ENCODE measurements at regions not wholly inside any gene's neighbourhood (a gene's known extent, or its start where the extent isn't known, plus 50 kb on each side); places are given as distances from the start of the nearest gene placed in this dataset.

- Histone ChIP-seq H3K9me3 (ENCODE audit: control insufficient read depth, insufficient read depth, low read length) (no peaks in the 10 kb centered on the region), H3K27me3 (ENCODE audit: control insufficient read depth, insufficient read depth, low read length) (no peaks in the 10 kb centered on the region), H3K4me1 (ENCODE audit: control insufficient read depth, insufficient read depth, low read length) (no peaks in the 10 kb centered on the region), H3K36me3 (ENCODE audit: control insufficient read depth, insufficient read depth, low read length) (no peaks in the 10 kb centered on the region), H3K4me3 (ENCODE audit: low read depth, low read length) (no peak overlapping the region), H3K27ac (ENCODE audit: low read depth, low read length) (no peak overlapping the region)
- no peak for DNase-seq (ENCODE audit: low read depth in 4 of 6, low spot score in 6 of 6)
- no CpG with 5 or more reads among the region's 2 CpGs for WGBS (ENCODE audit: insufficient coverage)
Measured at GRCh38 chr2:82275599-82275998, 1971.0 kb upstream of the LRRTM1 start.

- H3K27me3 ChIP-seq (ENCODE audit: control insufficient read depth, insufficient read depth, low read length) = no peaks in the 10 kb centered on the region
- H3K27ac ChIP-seq (ENCODE audit: low read depth, low read length) = no peak overlapping the region
- H3K9me3 ChIP-seq (ENCODE audit: control insufficient read depth, insufficient read depth, low read length) = no peaks in the 10 kb centered on the region
- no peaks in the 10 kb centered on the region for H3K4me1 ChIP-seq (ENCODE audit: control insufficient read depth, insufficient read depth, low read length)
- no peak for DNase-seq (ENCODE audit: low read depth in 4 of 6, low spot score in 6 of 6)
- H3K36me3 ChIP-seq (ENCODE audit: control insufficient read depth, insufficient read depth, low read length) = no peaks in the 10 kb centered on the region
- H3K4me3 ChIP-seq (ENCODE audit: low read depth, low read length) = no peak overlapping the region
Measured at GRCh38 chr2:82268446-82268845, 1963.9 kb upstream of the LRRTM1 start.

- Histone ChIP-seq H3K4me3 (ENCODE audit: low read depth, low read length) (no peak overlapping the region), H3K9me3 (ENCODE audit: control insufficient read depth, insufficient read depth, low read length) (no peaks in the 10 kb centered on the region), H3K27me3 (ENCODE audit: control insufficient read depth, insufficient read depth, low read length) (no peaks in the 10 kb centered on the region), H3K4me1 (ENCODE audit: control insufficient read depth, insufficient read depth, low read length) (no peaks in the 10 kb centered on the region), H3K36me3 (ENCODE audit: control insufficient read depth, insufficient read depth, low read length) (no peaks in the 10 kb centered on the region), H3K27ac (ENCODE audit: low read depth, low read length) (no peak overlapping the region)
- no peak for DNase-seq (ENCODE audit: low read depth in 4 of 6, low spot score in 6 of 6)
- 93% methylated on average over 3 of the region's 3 CpGs for WGBS (ENCODE audit: insufficient coverage)
Measured at GRCh38 chr2:82260521-82260920, 1956.0 kb upstream of the LRRTM1 start.

- no peaks in the 10 kb centered on the region for H3K27me3 ChIP-seq (ENCODE audit: control insufficient read depth, insufficient read depth, low read length)
- no peaks in the 10 kb centered on the region for H3K36me3 ChIP-seq (ENCODE audit: control insufficient read depth, insufficient read depth, low read length)
- H3K27ac ChIP-seq (ENCODE audit: low read depth, low read length) = no peak overlapping the region
- no peaks in the 10 kb centered on the region for H3K4me1 ChIP-seq (ENCODE audit: control insufficient read depth, insufficient read depth, low read length)
- DNase-seq (ENCODE audit: low read depth in 4 of 6, low spot score in 6 of 6) = no peak
- H3K9me3 ChIP-seq (ENCODE audit: control insufficient read depth, insufficient read depth, low read length) = peaks cover 1% of the 10 kb centered on the region
- no peak overlapping the region for H3K4me3 ChIP-seq (ENCODE audit: low read depth, low read length)
- 100% methylated on average over 1 of the region's 2 CpGs for WGBS (ENCODE audit: insufficient coverage)
Measured at GRCh38 chr2:82259551-82259950, 1955.0 kb upstream of the LRRTM1 start.

DNA sequence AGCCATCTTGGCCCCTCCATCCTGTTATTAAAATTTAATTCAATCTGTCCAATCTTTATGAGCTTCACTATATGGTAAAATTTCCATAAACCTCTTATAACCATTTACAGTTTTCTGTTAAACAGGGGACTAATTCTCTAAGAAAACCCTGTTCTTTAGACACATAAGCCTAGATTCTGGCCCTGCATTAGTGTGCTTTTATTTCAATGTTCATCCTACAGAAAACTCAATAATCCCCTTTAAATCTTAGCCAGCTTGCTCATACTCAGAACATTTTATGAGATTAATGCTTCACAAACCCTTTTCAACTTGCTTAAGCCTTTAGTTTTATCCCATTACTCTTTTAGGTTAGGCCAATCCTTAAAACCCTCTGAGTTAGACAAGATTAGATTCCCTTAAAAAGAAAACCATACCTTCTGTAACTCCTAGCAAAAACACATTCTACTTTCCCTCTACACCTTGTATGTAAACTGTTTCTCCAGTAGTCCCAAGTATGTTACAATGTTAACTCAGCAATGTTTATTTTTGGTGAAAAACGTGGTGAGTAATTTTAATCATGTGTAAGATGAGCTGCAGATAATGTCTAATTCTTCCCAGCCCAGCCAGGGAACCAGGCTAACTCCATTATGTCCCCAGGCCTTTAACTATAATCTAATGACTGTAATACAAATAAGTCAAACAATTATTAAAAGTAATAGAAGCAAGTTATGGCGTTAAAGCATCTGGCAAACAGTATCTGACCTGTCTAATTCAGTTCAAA, 1953.4 kb upstream of the LRRTM1 start:
- Histone ChIP-seq H3K27ac (ENCODE audit: low read depth, low read length) (no peak overlapping the region), H3K36me3 (ENCODE audit: control insufficient read depth, insufficient read depth, low read length) (no peaks in the 10 kb centered on the region), H3K4me1 (ENCODE audit: control insufficient read depth, insufficient read depth, low read length) (no peaks in the 10 kb centered on the region), H3K9me3 (ENCODE audit: control insufficient read depth, insufficient read depth, low read length) (peaks cover 1% of the 10 kb centered on the region), H3K27me3 (ENCODE audit: control insufficient read depth, insufficient read depth, low read length) (no peaks in the 10 kb centered on the region), H3K4me3 (ENCODE audit: low read depth, low read length) (no peak overlapping the region)
- DNase-seq (ENCODE audit: low read depth in 4 of 6, low spot score in 6 of 6) = no peak
- WGBS (ENCODE audit: insufficient coverage) = no CpG with 5 or more reads among the region's 2 CpGs

- DNase-seq (ENCODE audit: low read depth in 4 of 6, low spot score in 6 of 6) = no peak
- H3K4me3 ChIP-seq (ENCODE audit: low read depth, low read length) = no peak overlapping the region
- WGBS (ENCODE audit: insufficient coverage) = 93% methylated on average over 7 of the region's 11 CpGs
Measured at GRCh38 chr2:82256983-82257632, 1952.6 kb upstream of the LRRTM1 start.

GRCh38 chr2:82256288-82256687, 1951.7 kb upstream of the LRRTM1 start:
- Histone ChIP-seq H3K27ac (ENCODE audit: low read depth, low read length) (no peak overlapping the region), H3K27me3 (ENCODE audit: control insufficient read depth, insufficient read depth, low read length) (no peaks in the 10 kb centered on the region), H3K4me1 (ENCODE audit: control insufficient read depth, insufficient read depth, low read length) (no peaks in the 10 kb centered on the region), H3K36me3 (ENCODE audit: control insufficient read depth, insufficient read depth, low read length) (no peaks in the 10 kb centered on the region), H3K9me3 (ENCODE audit: control insufficient read depth, insufficient read depth, low read length) (peaks cover 1% of the 10 kb centered on the region), H3K4me3 (ENCODE audit: low read depth, low read length) (no peak overlapping the region)
- 78% methylated on average over 1 of the region's 3 CpGs for WGBS (ENCODE audit: insufficient coverage)
- DNase-seq (ENCODE audit: low read depth in 4 of 6, low spot score in 6 of 6) = no peak

More at GRCh38 chr2:82256983-82257632, 1952.6 kb upstream of the LRRTM1 start:
- H3K27me3 ChIP-seq (ENCODE audit: control insufficient read depth, insufficient read depth, low read length) = no peaks in the 10 kb centered on the region
- no peaks in the 10 kb centered on the region for H3K4me1 ChIP-seq (ENCODE audit: control insufficient read depth, insufficient read depth, low read length)
- peaks cover 1% of the 10 kb centered on the region for H3K9me3 ChIP-seq (ENCODE audit: control insufficient read depth, insufficient read depth, low read length)
- H3K36me3 ChIP-seq (ENCODE audit: control insufficient read depth, insufficient read depth, low read length) = no peaks in the 10 kb centered on the region
- H3K27ac ChIP-seq (ENCODE audit: low read depth, low read length) = no peak overlapping the region

GRCh38 chr2:82254728-82255127, 1950.2 kb upstream of the LRRTM1 start:
- H3K27me3 ChIP-seq (ENCODE audit: control insufficient read depth, insufficient read depth, low read length) = no peaks in the 10 kb centered on the region
- peaks cover 1% of the 10 kb centered on the region for H3K9me3 ChIP-seq (ENCODE audit: control insufficient read depth, insufficient read depth, low read length)
- H3K36me3 ChIP-seq (ENCODE audit: control insufficient read depth, insufficient read depth, low read length) = no peaks in the 10 kb centered on the region
- no peak overlapping the region for H3K27ac ChIP-seq (ENCODE audit: low read depth, low read length)
- H3K4me1 ChIP-seq (ENCODE audit: control insufficient read depth, insufficient read depth, low read length) = no peaks in the 10 kb centered on the region
- DNase-seq (ENCODE audit: low read depth in 4 of 6, low spot score in 6 of 6) = no peak
- no peak overlapping the region for H3K4me3 ChIP-seq (ENCODE audit: low read depth, low read length)

DNA sequence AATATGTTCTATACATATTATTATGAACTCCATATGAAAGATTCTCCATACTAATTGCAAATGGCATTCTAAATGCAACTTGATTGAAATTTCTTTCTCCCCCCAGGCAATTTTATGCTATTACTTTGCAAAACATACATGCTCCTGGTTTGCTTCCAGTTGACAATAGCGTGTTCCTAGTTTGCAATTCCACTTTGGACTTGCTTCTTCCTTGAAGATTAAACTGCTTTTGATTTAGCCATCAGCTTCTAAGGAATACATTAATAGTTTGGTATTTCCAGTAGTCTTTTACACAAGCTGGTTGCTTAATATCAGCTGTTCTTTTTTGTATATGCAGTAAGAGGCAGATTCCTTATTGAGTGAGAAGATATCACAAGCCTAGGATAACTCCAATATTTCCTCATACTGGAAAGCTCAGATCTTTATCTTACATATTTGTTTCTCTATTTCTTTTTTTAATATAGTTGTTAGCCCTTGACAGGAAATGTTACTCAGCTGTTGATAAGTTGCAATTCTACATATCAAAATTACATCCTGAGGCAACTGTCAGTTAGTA, 1941.7 kb upstream of the LRRTM1 start:
- Histone ChIP-seq H3K36me3 (ENCODE audit: control insufficient read depth, insufficient read depth, low read length) (no peaks in the 10 kb centered on the region), H3K4me3 (ENCODE audit: low read depth, low read length) (no peak overlapping the region), H3K4me1 (ENCODE audit: control insufficient read depth, insufficient read depth, low read length) (no peaks in the 10 kb centered on the region), H3K9me3 (ENCODE audit: control insufficient read depth, insufficient read depth, low read length) (no peaks in the 10 kb centered on the region), H3K27ac (ENCODE audit: low read depth, low read length) (no peak overlapping the region), H3K27me3 (ENCODE audit: control insufficient read depth, insufficient read depth, low read length) (no peaks in the 10 kb centered on the region)
- DNase-seq (ENCODE audit: low read depth in 4 of 6, low spot score in 6 of 6) = no peak
- WGBS (ENCODE audit: insufficient coverage) = no CpG with 5 or more reads among the region's 1 CpG

GRCh38 chr2:82239176-82239575, 1934.6 kb upstream of the LRRTM1 start:
- Histone ChIP-seq H3K4me1 (ENCODE audit: control insufficient read depth, insufficient read depth, low read length) (no peaks in the 10 kb centered on the region), H3K27me3 (ENCODE audit: control insufficient read depth, insufficient read depth, low read length) (no peaks in the 10 kb centered on the region), H3K27ac (ENCODE audit: low read depth, low read length) (no peak overlapping the region), H3K9me3 (ENCODE audit: control insufficient read depth, insufficient read depth, low read length) (no peaks in the 10 kb centered on the region), H3K4me3 (ENCODE audit: low read depth, low read length) (no peak overlapping the region), H3K36me3 (ENCODE audit: control insufficient read depth, insufficient read depth, low read length) (no peaks in the 10 kb centered on the region)
- no peak for DNase-seq (ENCODE audit: low read depth in 4 of 6, low spot score in 6 of 6)
- WGBS (ENCODE audit: insufficient coverage) = no CpG with 5 or more reads among the region's 2 CpGs
